H9 (cell line): ENCODE measurements at regions not wholly inside any gene's neighbourhood (a gene's known extent, or its start where the extent isn't known, plus 50 kb on each side); places are given as distances from the start of the nearest gene placed in this dataset.

ENCODE experiments used
- DNase-seq: peaks from one replicate; pipeline ENCODE4 v3.0.0-alpha.2; 2017
- H2AFZ ChIP-seq: one replicate; pipeline ENCODE4 v1.6.1; 2013; ENCODE audit warnings: mild to moderate bottlenecking, low read length, control low read depth, moderate library complexity
- H2AK5ac ChIP-seq: 2 replicates; pipeline ENCODE4 v1.6.1; 2013; ENCODE audit warnings: low read length, control low read depth, mixed read lengths; ENCODE audit not compliant: insufficient read length
- H2BK120ac ChIP-seq: one replicate; pipeline ENCODE4 v1.6.1; 2013; ENCODE audit warnings: low read depth, mild to moderate bottlenecking, low read length, control low read depth, inconsistent platforms; ENCODE audit not compliant: poor library complexity, severe bottlenecking
- H2BK12ac ChIP-seq: 2 replicates; pipeline ENCODE4 v1.6.1; 2013; ENCODE audit warnings: low read length, control low read depth, mixed read lengths, low read depth; ENCODE audit not compliant: insufficient read length
- H2BK15ac ChIP-seq: 2 replicates; pipeline ENCODE4 v1.6.1; 2013; ENCODE audit warnings: low read depth, low read length, control low read depth
- H2BK20ac ChIP-seq: one replicate; pipeline ENCODE4 v1.6.1; 2013; ENCODE audit warnings: low read depth, mild to moderate bottlenecking, low read length, control low read depth, inconsistent platforms; ENCODE audit not compliant: poor library complexity, severe bottlenecking
- H2BK5ac ChIP-seq: 2 replicates; pipeline ENCODE4 v1.6.1; 2013; ENCODE audit warnings: low read length, control low read depth, mixed read lengths; ENCODE audit not compliant: insufficient read length
- H3K14ac ChIP-seq: 2 replicates; pipeline ENCODE4 v1.6.1; 2013; ENCODE audit warnings: low read length, control low read depth; ENCODE audit not compliant: insufficient read depth
- H3K18ac ChIP-seq: 2 replicates; pipeline ENCODE4 v1.6.1; 2013; ENCODE audit warnings: low read depth, mild to moderate bottlenecking, mixed read lengths, low read length, control low read depth; ENCODE audit not compliant: insufficient read length
- H3K23ac ChIP-seq: 2 replicates; pipeline ENCODE4 v1.6.1; 2013; ENCODE audit warnings: low read length, control low read depth, mixed read lengths, low read depth; ENCODE audit not compliant: insufficient read length
- H3K23me2 ChIP-seq: 2 replicates; pipeline ENCODE4 v1.6.1; 2013; ENCODE audit warnings: low read depth, mild to moderate bottlenecking, mixed read lengths, low read length, control low read depth; ENCODE audit not compliant: insufficient read length, poor library complexity, severe bottlenecking
- H3K27ac ChIP-seq: 2 replicates; pipeline ENCODE4 v1.5.1; 2013; ENCODE audit warnings: low read length, control low read depth, mixed read lengths, low read depth; ENCODE audit not compliant: insufficient read length
- H3K27me3 ChIP-seq: 2 replicates; pipeline ENCODE4 v1.6.1; 2013; ENCODE audit warnings: low read length, control low read depth, inconsistent platforms; ENCODE audit not compliant: insufficient read depth
- H3K4ac ChIP-seq: 2 replicates; pipeline ENCODE4 v1.6.1; 2013; ENCODE audit warnings: low read depth, mild to moderate bottlenecking, control low read depth, inconsistent platforms, low read length, moderate library complexity
- H3K4me1 ChIP-seq: 2 replicates; pipeline ENCODE4 v1.6.1; 2013; ENCODE audit warnings: low read length, control low read depth, inconsistent platforms; ENCODE audit not compliant: insufficient read depth
- H3K4me2 ChIP-seq: 2 replicates; pipeline ENCODE4 v1.6.1; 2013; ENCODE audit warnings: low read length, control low read depth, mixed read lengths; ENCODE audit not compliant: insufficient read length, insufficient read depth
- H3K56ac ChIP-seq: 2 replicates; pipeline ENCODE4 v1.6.1; 2013; ENCODE audit warnings: low read depth, mild to moderate bottlenecking, mixed read lengths, low read length, control low read depth; ENCODE audit not compliant: insufficient read length
- H3K79me1 ChIP-seq: 2 replicates; pipeline ENCODE4 v1.6.1; 2013; ENCODE audit warnings: low read depth, mild to moderate bottlenecking, moderate library complexity, low read length, control low read depth, inconsistent platforms; ENCODE audit not compliant: insufficient read depth, poor library complexity, severe bottlenecking
- H3K79me2 ChIP-seq: 2 replicates; pipeline ENCODE4 v1.6.1; 2013; ENCODE audit warnings: low read length, control low read depth, inconsistent platforms; ENCODE audit not compliant: insufficient read depth
- H3K9ac ChIP-seq: 2 replicates; pipeline ENCODE4 v1.6.1; 2013; ENCODE audit warnings: low read length, control low read depth, mixed read lengths; ENCODE audit not compliant: insufficient read length; ENCODE audit errors: extremely low read depth
- H3K9me3 ChIP-seq: one replicate; pipeline ENCODE4 v1.6.1; 2013; ENCODE audit warnings: low read depth, low read length, inconsistent platforms; ENCODE audit not compliant: control insufficient read depth
- H3T11ph ChIP-seq: one replicate; pipeline ENCODE4 v1.6.1; 2013; ENCODE audit warnings: mild to moderate bottlenecking, low read length, control low read depth, inconsistent platforms
- H4K20me1 ChIP-seq: one replicate; pipeline ENCODE4 v1.6.1; 2013; ENCODE audit not compliant: control insufficient read depth, insufficient read length, insufficient read depth
- H4K5ac ChIP-seq: 2 replicates; pipeline ENCODE4 v1.6.1; 2013; ENCODE audit warnings: low read depth, mild to moderate bottlenecking, mixed read lengths, low read length, control low read depth; ENCODE audit not compliant: insufficient read length
- H4K8ac ChIP-seq: replicated peaks from 2 replicates; pipeline ENCODE4 v1.6.1; 2013; ENCODE audit warnings: low read length, control low read depth, mixed read lengths, low read depth; ENCODE audit not compliant: insufficient read length
- H4K91ac ChIP-seq: 2 replicates; pipeline ENCODE4 v1.6.1; 2013; ENCODE audit warnings: low read depth, mild to moderate bottlenecking, moderate library complexity, mixed read lengths, low read length, control low read depth; ENCODE audit not compliant: insufficient read length
- H3K27ac Mint-ChIP-seq, 3 experiments: 2 replicates in 2 of 3; 3 replicates in 1 of 3; pipeline ENCODE4 v1.8.0; 2020 to 2021; ENCODE audit warnings: mixed read lengths in 3 of 3, mild to moderate bottlenecking in 1 of 3, moderate library complexity in 1 of 3
- H3K27me3 Mint-ChIP-seq: 2 replicates; pipeline ENCODE4 v1.8.0; 2021; ENCODE audit warnings: low read depth, mild to moderate bottlenecking, moderate library complexity, mixed read lengths
- H3K36me3 Mint-ChIP-seq, 3 experiments: 2 replicates in 2 of 3; 3 replicates in 1 of 3; pipeline ENCODE4 v1.8.0; 2020 to 2021; ENCODE audit warnings: low read depth in 3 of 3, mixed read lengths in 3 of 3; ENCODE audit not compliant: insufficient read depth in 1 of 3
- H3K4me1 Mint-ChIP-seq, 2 experiments: 2 replicates each; pipeline ENCODE4 v1.8.0; 2020; ENCODE audit warnings: mixed read lengths in 2 of 2
- H3K4me3 Mint-ChIP-seq, 2 experiments: 2 replicates in 1 of 2; 3 replicates in 1 of 2; pipeline ENCODE4 v1.8.0; 2020 to 2021; ENCODE audit warnings: mild to moderate bottlenecking in 2 of 2, mixed read lengths in 2 of 2, moderate library complexity in 1 of 2
- H3K9me3 Mint-ChIP-seq, 2 experiments: 2 replicates in 1 of 2; 3 replicates in 1 of 2; pipeline ENCODE4 v1.8.0; 2020; ENCODE audit warnings: mild to moderate bottlenecking in 2 of 2, mixed read lengths in 2 of 2, moderate library complexity in 1 of 2
- WGBS: extraction: QIAGEN DNeasy Blood & Tissue Kit; methylation state at CpG from one replicate; pipeline ENCODE4 v1.1.7; 2013; ENCODE audit warnings: missing lambda C conversion rate, low lambda C conversion rate, mixed read lengths; ENCODE audit not compliant: insufficient read length; ENCODE audit errors: extremely low coverage; 5-methylcytosine and 5-hydroxymethylcytosine counted together
- TF ChIP-seq, protein P1 (sequence below): fragments of 200-600 bp; sonication (generic); conservative IDR thresholded peaks from 3 replicates; pipeline ENCODE4 v1.8.0; 2021; ENCODE audit warnings: antibody characterized with exemption, mild to moderate bottlenecking

DNA sequence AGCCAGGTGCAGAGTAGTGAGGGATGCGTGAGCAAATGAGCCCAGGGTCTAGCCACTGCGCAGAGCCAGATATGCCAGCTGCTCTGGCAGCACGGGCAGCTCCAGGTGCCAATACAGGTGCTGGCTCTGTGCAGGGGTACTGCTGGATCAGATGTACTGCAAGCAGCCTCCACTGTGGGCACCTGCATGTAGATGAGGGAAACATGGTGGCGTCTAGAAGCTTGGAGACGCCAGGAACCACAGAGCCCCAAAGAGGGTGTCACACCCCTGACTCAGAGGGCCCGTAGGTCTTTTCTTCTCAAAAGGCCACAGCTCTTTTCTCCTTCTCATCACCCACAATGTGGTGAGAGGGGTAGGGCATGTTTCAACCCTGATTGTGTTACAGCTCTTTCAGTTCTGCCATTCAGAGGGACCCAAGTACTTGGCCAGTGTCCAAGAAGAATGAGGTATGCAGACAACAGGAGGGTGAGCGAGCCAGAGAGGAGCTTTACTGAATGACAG is 244.4 kb upstream of the SLITRK1 start:
- H2AK5ac ChIP-seq = no peak overlapping the region
- no peak overlapping the region for H3K9ac ChIP-seq
- H2BK120ac ChIP-seq = no peak overlapping the region
- H2BK5ac ChIP-seq = no peak overlapping the region
- H3T11ph ChIP-seq = no peak overlapping the region
- no peak for DNase-seq
- H3K4ac ChIP-seq = no peak overlapping the region
- H3K27me3 ChIP-seq = no peaks in the 10 kb centered on the region
- no peak overlapping the region for H2BK12ac ChIP-seq
- no peak overlapping the region for H2AFZ ChIP-seq
- no peak overlapping the region for H4K8ac ChIP-seq
- TF ChIP-seq, protein P1, sequence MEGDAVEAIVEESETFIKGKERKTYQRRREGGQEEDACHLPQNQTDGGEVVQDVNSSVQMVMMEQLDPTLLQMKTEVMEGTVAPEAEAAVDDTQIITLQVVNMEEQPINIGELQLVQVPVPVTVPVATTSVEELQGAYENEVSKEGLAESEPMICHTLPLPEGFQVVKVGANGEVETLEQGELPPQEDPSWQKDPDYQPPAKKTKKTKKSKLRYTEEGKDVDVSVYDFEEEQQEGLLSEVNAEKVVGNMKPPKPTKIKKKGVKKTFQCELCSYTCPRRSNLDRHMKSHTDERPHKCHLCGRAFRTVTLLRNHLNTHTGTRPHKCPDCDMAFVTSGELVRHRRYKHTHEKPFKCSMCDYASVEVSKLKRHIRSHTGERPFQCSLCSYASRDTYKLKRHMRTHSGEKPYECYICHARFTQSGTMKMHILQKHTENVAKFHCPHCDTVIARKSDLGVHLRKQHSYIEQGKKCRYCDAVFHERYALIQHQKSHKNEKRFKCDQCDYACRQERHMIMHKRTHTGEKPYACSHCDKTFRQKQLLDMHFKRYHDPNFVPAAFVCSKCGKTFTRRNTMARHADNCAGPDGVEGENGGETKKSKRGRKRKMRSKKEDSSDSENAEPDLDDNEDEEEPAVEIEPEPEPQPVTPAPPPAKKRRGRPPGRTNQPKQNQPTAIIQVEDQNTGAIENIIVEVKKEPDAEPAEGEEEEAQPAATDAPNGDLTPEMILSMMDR = no peak
- H3K36me3 Mint-ChIP-seq = no peaks in the 10 kb centered on the region
- no peak overlapping the region for H2BK20ac ChIP-seq
- no peaks in the 10 kb centered on the region for H4K20me1 ChIP-seq
- H3K79me2 ChIP-seq = no peaks in the 10 kb centered on the region
- WGBS = no CpG with 5 or more reads among the region's 7 CpGs
- no peak overlapping the region for H2BK15ac ChIP-seq
- no peak overlapping the region for H3K23ac ChIP-seq
- H3K56ac ChIP-seq = no peak overlapping the region
- peaks cover 1 to 2% of the 10 kb centered on the region in 2 experiments; a peak in 3 of 4 replicates for H3K4me1 Mint-ChIP-seq
- no peaks in the 10 kb centered on the region for H3K23me2 ChIP-seq
- H4K91ac ChIP-seq = no peak overlapping the region
- no peaks in the 10 kb centered on the region for H3K79me1 ChIP-seq
- H3K9me3 ChIP-seq = no peaks in the 10 kb centered on the region
- no peaks in the 10 kb centered on the region for H3K9me3 Mint-ChIP-seq
- no peak overlapping the region for H3K4me2 ChIP-seq
- no peak overlapping the region for H3K18ac ChIP-seq
- H3K14ac ChIP-seq = no peak overlapping the region
- H3K27ac Mint-ChIP-seq = no peak overlapping the region
- no peaks in the 10 kb centered on the region for H3K27me3 Mint-ChIP-seq
- H3K4me1 ChIP-seq = no peaks in the 10 kb centered on the region
- H4K5ac ChIP-seq = no peak overlapping the region
- no peak overlapping the region for H3K27ac ChIP-seq
- no peak overlapping the region for H3K4me3 Mint-ChIP-seq
